NCI-H1105 treated with DMSO at 0.1 percent for 48 hours (cell line): ENCODE measurements at regions not wholly inside any gene's neighbourhood (a gene's known extent, or its start where the extent isn't known, plus 50 kb on each side); places are given as distances from the start of the nearest gene placed in this dataset.
"Not testable (repeated sequence)": the region's sequence is repeated elsewhere in the genome, so short reads cannot be mapped to it uniquely, and the experiment has no call there.

Experiments
- DNase-seq: peaks from one replicate; lab custom pipeline; 2025; lab: John Stamatoyannopoulos, UW

- DNase-seq, result no peak
Measured at GRCh38 chr4:53714236-53715140, 123.2 kb upstream of the LNX1 start.

GRCh38 chr4:53713767-53714166, 122.5 kb upstream of the LNX1 start:
- no peak for DNase-seq

GRCh38 chr4:53713296-53713695, 122.0 kb upstream of the LNX1 start:
- DNase-seq, result no peak

GRCh38 chr4:53712408-53713020, 121.2 kb upstream of the LNX1 start:
- peak; percentile 6 for DNase-seq

GRCh38 chr4:53711926-53712325, 120.6 kb upstream of the LNX1 start:
- no peak for DNase-seq

GRCh38 chr4:53709693-53710092, 118.4 kb upstream of the LNX1 start:
- DNase-seq, result no peak

- no peak for DNase-seq
Measured at GRCh38 chr4:53707491-53707890, 116.2 kb upstream of the LNX1 start.

- DNase-seq, result peak; percentile 13
Measured at GRCh38 chr4:53706422-53707032, 115.2 kb upstream of the LNX1 start.

GRCh38 chr4:53705972-53706371, 114.7 kb upstream of the LNX1 start:
- DNase-seq, result no peak

- no peak for DNase-seq
Measured at GRCh38 chr4:53705151-53705764, 114.0 kb upstream of the LNX1 start.

GRCh38 chr4:53704329-53704728, 113.0 kb upstream of the LNX1 start:
- DNase-seq, result no peak

- no peak for DNase-seq
Measured at GRCh38 chr4:53703267-53703655, 112.0 kb upstream of the LNX1 start.

- DNase-seq, result peak; percentile 80
Measured at GRCh38 chr4:53702334-53703266, 111.3 kb upstream of the LNX1 start.

- DNase-seq, result not testable (repeated sequence)
Measured at GRCh38 chr4:53701260-53701659, 110.0 kb upstream of the LNX1 start.

GRCh38 chr4:53699310-53699709, 108.0 kb upstream of the LNX1 start:
- not testable (repeated sequence) for DNase-seq

GRCh38 chr4:53697016-53697685, 105.9 kb upstream of the LNX1 start:
- DNase-seq, result no peak

- DNase-seq, result no peak
Measured at GRCh38 chr4:53695540-53696463, 104.5 kb upstream of the LNX1 start.

- DNase-seq, result no peak
Measured at GRCh38 chr4:53694666-53695065, 103.4 kb upstream of the LNX1 start.

- DNase-seq, result no peak
Measured at GRCh38 chr4:53693909-53694308, 102.6 kb upstream of the LNX1 start.

GRCh38 chr4:53693408-53693807, 102.1 kb upstream of the LNX1 start:
- DNase-seq, result no peak
